Panc1 (cell line): ENCODE measurements at regions not wholly inside any gene's neighbourhood (a gene's known extent, or its start where the extent isn't known, plus 50 kb on each side); places are given as distances from the start of the nearest gene placed in this dataset.

ENCODE experiments used
- POLR2AphosphoS5 ChIP-seq: IDR thresholded peaks from 2 replicates; pipeline ENCODE4 v1.6.1; 2012; ENCODE audit warnings: mild to moderate bottlenecking, low read depth, low read length, moderate library complexity
- TF ChIP-seq, protein P1 (sequence below): fragments of 450-650 bp; IDR thresholded peaks from 2 replicates; pipeline ENCODE4 v1.5.1; 2017; ENCODE audit warnings: mild to moderate bottlenecking
- TF ChIP-seq, protein P2 (sequence below), 2 experiments: IDR thresholded peaks; 2 replicates each; pipeline ENCODE4 v1.6.1; 2011 to 2012; ENCODE audit warnings: low read depth in 2 of 2, control low read depth in 1 of 2, low read length in 1 of 2, mild to moderate bottlenecking in 1 of 2, moderate library complexity in 1 of 2; ENCODE audit not compliant: insufficient read depth in 1 of 2

DNA sequence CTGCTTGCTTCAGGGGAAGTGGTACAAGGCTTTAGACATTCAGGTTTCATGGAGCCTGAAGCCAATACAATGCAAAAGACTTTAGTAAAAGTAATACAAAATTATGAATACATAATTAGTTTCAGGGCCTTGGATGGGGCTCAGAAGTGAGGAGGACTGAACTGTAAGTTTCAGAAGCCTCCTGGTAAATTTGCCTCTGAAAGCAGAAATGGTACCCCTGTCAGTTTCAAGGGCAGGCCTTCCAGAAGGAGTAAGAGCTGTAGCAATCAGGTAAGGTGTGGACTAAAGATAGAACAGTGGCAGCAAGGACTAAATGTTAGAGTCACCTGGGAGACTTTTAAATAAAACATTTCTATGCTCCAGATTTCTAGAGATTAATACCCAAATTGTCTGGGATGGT, 402.5 kb upstream of the GOLIM4 start:
- TF ChIP-seq, protein P1, sequence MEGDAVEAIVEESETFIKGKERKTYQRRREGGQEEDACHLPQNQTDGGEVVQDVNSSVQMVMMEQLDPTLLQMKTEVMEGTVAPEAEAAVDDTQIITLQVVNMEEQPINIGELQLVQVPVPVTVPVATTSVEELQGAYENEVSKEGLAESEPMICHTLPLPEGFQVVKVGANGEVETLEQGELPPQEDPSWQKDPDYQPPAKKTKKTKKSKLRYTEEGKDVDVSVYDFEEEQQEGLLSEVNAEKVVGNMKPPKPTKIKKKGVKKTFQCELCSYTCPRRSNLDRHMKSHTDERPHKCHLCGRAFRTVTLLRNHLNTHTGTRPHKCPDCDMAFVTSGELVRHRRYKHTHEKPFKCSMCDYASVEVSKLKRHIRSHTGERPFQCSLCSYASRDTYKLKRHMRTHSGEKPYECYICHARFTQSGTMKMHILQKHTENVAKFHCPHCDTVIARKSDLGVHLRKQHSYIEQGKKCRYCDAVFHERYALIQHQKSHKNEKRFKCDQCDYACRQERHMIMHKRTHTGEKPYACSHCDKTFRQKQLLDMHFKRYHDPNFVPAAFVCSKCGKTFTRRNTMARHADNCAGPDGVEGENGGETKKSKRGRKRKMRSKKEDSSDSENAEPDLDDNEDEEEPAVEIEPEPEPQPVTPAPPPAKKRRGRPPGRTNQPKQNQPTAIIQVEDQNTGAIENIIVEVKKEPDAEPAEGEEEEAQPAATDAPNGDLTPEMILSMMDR: no peak
- TF ChIP-seq POLR2AphosphoS5: no peak
- TF ChIP-seq, protein P2, sequence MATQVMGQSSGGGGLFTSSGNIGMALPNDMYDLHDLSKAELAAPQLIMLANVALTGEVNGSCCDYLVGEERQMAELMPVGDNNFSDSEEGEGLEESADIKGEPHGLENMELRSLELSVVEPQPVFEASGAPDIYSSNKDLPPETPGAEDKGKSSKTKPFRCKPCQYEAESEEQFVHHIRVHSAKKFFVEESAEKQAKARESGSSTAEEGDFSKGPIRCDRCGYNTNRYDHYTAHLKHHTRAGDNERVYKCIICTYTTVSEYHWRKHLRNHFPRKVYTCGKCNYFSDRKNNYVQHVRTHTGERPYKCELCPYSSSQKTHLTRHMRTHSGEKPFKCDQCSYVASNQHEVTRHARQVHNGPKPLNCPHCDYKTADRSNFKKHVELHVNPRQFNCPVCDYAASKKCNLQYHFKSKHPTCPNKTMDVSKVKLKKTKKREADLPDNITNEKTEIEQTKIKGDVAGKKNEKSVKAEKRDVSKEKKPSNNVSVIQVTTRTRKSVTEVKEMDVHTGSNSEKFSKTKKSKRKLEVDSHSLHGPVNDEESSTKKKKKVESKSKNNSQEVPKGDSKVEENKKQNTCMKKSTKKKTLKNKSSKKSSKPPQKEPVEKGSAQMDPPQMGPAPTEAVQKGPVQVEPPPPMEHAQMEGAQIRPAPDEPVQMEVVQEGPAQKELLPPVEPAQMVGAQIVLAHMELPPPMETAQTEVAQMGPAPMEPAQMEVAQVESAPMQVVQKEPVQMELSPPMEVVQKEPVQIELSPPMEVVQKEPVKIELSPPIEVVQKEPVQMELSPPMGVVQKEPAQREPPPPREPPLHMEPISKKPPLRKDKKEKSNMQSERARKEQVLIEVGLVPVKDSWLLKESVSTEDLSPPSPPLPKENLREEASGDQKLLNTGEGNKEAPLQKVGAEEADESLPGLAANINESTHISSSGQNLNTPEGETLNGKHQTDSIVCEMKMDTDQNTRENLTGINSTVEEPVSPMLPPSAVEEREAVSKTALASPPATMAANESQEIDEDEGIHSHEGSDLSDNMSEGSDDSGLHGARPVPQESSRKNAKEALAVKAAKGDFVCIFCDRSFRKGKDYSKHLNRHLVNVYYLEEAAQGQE (IDR thresholded peaks at IDR 0.05; ENCODE audit: insufficient read depth in 1 of 2, low read depth in 2 of 2, low read length in 1 of 2): no peak
